Type B pancreatic cell (in vitro differentiated cells): ENCODE measurements at regions not wholly inside any gene's neighbourhood (a gene's known extent, or its start where the extent isn't known, plus 50 kb on each side); places are given as distances from the start of the nearest gene placed in this dataset.
"Not testable (repeated sequence)": the region's sequence is repeated elsewhere in the genome, so short reads cannot be mapped to it uniquely, and the experiment has no call there.

ENCODE experiments used
- DNase-seq: peaks from one replicate; pipeline ENCODE4 v3.0.0; 2021; ENCODE audit warnings: mixed read lengths; ENCODE audit not compliant: unreplicated experiment; ENCODE audit errors: extremely low spot score
- H3K27ac Mint-ChIP-seq: 2 replicates; pipeline ENCODE4 v1.8.0; 2021; ENCODE audit warnings: mild to moderate bottlenecking, mixed read lengths
- H3K27me3 Mint-ChIP-seq: 2 replicates; pipeline ENCODE4 v1.8.0; 2021; ENCODE audit warnings: mixed read lengths
- H3K36me3 Mint-ChIP-seq: 2 replicates; pipeline ENCODE4 v1.8.0; 2021; ENCODE audit warnings: mixed read lengths
- H3K4me1 Mint-ChIP-seq: one replicate; pipeline ENCODE4 v1.8.0; 2021; ENCODE audit warnings: mixed read lengths; ENCODE audit not compliant: unreplicated experiment
- H3K4me3 Mint-ChIP-seq: 2 replicates; pipeline ENCODE4 v1.8.0; 2021; ENCODE audit warnings: mild to moderate bottlenecking, mixed read lengths
- H3K9me3 Mint-ChIP-seq: 2 replicates; pipeline ENCODE4 v1.8.0; 2021; ENCODE audit warnings: mixed read lengths

- not testable (repeated sequence) for H3K9me3 Mint-ChIP-seq, H3K36me3 Mint-ChIP-seq, H3K27me3 Mint-ChIP-seq, H3K4me1 Mint-ChIP-seq, DNase-seq, H3K27ac Mint-ChIP-seq
- peak overlapping the region; percentile 77 for H3K4me3 Mint-ChIP-seq
Observed at GRCh38 chr17:30666838-30667656, 157.4 kb downstream of the CRLF3 start.

DNA sequence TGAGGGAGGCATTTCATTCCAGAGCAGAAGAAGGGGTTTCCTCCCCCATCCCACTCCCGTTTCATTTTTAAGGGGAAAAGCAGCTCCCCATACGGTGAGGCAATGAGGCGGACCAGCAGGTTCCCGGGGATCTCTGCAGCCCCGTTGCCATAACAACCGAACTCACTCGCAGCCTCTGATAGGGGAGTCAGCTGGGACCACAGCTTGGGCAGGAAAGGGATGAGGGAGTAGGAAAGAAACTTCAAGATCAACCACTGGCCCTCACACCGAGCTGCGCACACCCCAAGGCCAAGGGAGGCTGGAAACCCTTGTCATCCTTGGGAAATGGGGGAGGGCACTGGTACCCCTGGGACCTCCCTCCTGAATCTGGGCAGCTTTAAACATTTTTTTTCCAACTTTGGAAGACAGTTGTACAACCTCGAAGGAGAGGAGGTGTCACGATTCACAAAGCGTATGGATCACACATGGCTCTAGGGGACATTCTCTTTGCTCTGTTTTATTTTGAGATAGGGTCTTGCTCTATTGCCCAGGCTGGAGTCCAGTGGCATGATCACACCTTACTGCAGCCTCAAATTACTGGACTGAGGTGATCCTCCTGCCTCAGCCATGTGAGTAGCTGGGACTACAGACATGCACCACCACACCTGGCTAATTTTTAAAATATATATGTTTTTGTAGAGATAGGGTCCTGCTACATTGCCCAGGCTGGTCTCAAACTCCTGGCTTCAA lies 160.6 kb downstream of the CRLF3 start:
- not testable (repeated sequence) for H3K27ac Mint-ChIP-seq, H3K4me3 Mint-ChIP-seq, H3K36me3 Mint-ChIP-seq, DNase-seq, H3K4me1 Mint-ChIP-seq, H3K27me3 Mint-ChIP-seq, H3K9me3 Mint-ChIP-seq

- not testable (repeated sequence) for H3K4me1 Mint-ChIP-seq, DNase-seq, H3K27me3 Mint-ChIP-seq, H3K27ac Mint-ChIP-seq, H3K4me3 Mint-ChIP-seq, H3K9me3 Mint-ChIP-seq, H3K36me3 Mint-ChIP-seq
Observed at GRCh38 chr17:30657148-30657547, 167.3 kb downstream of the CRLF3 start.

DNA sequence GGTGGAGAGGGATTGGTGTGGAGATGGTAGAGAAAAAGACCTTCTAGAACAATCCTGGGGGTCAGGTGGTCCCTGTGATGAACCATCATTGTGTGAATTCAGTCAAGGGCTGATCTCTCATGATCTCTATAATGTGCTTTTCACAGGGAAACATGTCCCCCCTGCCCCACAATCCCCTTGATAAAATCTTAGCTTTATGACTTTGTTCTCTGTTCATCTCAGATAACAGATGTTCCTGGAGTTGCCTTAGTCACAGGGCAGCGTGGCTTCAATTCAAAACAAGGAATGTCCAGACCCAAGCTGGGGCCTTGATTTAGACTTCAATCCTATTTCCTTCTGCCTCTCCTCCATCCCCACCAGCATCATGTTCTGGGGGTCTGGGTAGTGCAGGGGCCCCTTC lies 171.5 kb downstream of the CRLF3 start:
- H3K4me1 Mint-ChIP-seq, H3K4me3 Mint-ChIP-seq, H3K27ac Mint-ChIP-seq, H3K36me3 Mint-ChIP-seq, DNase-seq, H3K27me3 Mint-ChIP-seq, H3K9me3 Mint-ChIP-seq: not testable (repeated sequence)

GRCh38 chr17:30650149-30650548 lies 172.9 kb downstream of the GOSR1 start:
- not testable (repeated sequence) for H3K4me1 Mint-ChIP-seq, H3K27ac Mint-ChIP-seq, H3K36me3 Mint-ChIP-seq, H3K9me3 Mint-ChIP-seq, DNase-seq, H3K27me3 Mint-ChIP-seq, H3K4me3 Mint-ChIP-seq

DNA sequence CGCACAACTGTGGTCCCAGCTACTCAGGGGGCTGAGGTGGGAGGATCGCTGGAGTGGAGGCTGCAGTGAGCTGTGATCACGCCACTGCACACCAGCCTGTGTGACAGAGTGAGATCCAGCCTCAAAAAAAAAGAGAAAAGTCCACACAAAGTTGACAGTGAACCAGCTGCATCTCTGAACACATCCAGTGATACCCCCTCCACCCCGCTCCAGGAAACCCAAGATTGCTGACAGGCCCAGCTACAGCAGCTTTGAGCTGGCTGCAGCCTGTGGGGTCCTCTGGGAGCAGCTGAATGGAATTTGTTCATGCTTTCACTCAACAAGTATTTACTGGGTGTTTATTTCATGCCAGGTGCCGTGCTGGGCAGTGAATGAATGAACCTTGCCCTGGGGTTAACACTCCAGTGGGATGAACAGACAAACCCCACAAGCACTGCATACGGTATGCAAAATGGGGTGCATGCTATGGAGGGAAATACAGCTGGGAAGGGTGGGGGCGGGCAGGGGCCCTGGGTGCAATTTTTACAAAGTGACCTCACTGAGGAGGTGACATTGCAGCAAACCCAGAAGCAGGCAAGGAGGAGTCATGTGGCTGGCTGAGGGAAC lies 170.9 kb downstream of the GOSR1 start:
- DNase-seq, H3K9me3 Mint-ChIP-seq, H3K27me3 Mint-ChIP-seq, H3K36me3 Mint-ChIP-seq, H3K4me3 Mint-ChIP-seq, H3K4me1 Mint-ChIP-seq, H3K27ac Mint-ChIP-seq: not testable (repeated sequence)

DNA sequence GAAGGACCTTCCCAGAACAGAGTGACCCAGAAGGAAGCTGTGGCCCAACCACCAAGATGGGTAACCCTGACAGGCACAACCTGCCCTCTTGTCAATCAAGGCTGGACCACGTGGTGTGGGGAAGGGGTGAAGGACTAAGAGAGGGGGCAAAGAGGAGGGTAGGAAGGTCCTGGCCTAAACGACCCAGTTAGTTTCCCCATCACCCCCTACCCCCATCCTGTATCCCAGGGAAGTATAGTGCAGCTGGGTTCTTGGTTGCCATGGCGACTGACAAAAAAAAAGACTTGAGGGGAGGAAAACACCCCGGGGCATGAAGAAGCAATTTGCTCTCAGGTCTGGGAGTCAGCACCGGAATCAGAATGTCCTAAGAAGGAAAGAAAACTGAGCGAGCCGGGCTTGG lies 168.7 kb downstream of the GOSR1 start:
- DNase-seq, H3K27me3 Mint-ChIP-seq, H3K9me3 Mint-ChIP-seq, H3K4me1 Mint-ChIP-seq, H3K27ac Mint-ChIP-seq, H3K36me3 Mint-ChIP-seq: not testable (repeated sequence)
- H3K4me3 Mint-ChIP-seq, result peak overlapping the region; percentile 47

GRCh38 chr17:30644713-30645112 lies 167.5 kb downstream of the GOSR1 start:
- H3K36me3 Mint-ChIP-seq, H3K9me3 Mint-ChIP-seq, H3K4me1 Mint-ChIP-seq, H3K4me3 Mint-ChIP-seq, H3K27ac Mint-ChIP-seq, DNase-seq, H3K27me3 Mint-ChIP-seq: not testable (repeated sequence)

- H3K36me3 Mint-ChIP-seq, H3K27me3 Mint-ChIP-seq, H3K4me1 Mint-ChIP-seq, H3K9me3 Mint-ChIP-seq, H3K27ac Mint-ChIP-seq, DNase-seq, H3K4me3 Mint-ChIP-seq: not testable (repeated sequence)
Observed at GRCh38 chr17:30644287-30644686, 167.1 kb downstream of the GOSR1 start.

DNA sequence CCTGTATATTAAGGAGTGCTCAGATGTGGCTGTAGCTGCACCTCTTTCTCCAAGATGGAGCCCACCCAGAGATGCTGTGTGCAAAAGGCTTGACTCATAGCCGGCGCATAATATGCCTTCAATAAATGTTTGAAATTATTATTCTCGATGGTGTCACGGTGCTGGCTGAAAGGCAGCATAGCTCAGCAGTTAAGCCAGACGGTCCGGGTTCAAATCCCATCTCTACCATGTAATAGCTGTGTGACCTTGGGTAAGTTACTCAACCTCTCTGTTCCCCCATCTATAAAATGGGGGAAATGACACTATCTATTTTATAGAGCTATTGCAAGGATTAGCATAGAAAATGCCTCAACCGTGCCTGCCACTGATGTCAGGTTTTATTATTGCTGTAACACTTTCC lies 164.2 kb downstream of the GOSR1 start:
- H3K27ac Mint-ChIP-seq, H3K4me3 Mint-ChIP-seq, H3K4me1 Mint-ChIP-seq, H3K36me3 Mint-ChIP-seq, H3K27me3 Mint-ChIP-seq, DNase-seq, H3K9me3 Mint-ChIP-seq: not testable (repeated sequence)

DNA sequence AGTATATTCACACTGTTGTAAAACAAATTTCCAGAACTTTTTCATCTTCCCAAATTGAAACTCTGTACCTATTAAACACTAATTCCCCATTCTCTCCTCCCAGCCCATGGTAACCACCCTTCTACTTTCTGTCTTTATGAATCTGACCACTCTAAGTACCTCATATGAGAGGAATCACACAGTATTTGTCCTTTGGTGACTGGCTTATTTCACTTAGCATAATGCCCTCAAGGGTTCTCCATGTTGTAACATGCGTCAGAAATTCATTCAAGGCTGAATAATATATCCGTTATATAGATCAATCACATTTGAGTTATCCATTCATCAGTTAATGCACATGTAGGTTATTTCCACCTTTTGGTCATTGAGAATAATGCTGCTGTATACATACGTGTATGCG lies 162.2 kb downstream of the GOSR1 start:
- not testable (repeated sequence) for H3K36me3 Mint-ChIP-seq, H3K4me1 Mint-ChIP-seq, H3K27ac Mint-ChIP-seq, DNase-seq, H3K4me3 Mint-ChIP-seq, H3K9me3 Mint-ChIP-seq, H3K27me3 Mint-ChIP-seq

DNA sequence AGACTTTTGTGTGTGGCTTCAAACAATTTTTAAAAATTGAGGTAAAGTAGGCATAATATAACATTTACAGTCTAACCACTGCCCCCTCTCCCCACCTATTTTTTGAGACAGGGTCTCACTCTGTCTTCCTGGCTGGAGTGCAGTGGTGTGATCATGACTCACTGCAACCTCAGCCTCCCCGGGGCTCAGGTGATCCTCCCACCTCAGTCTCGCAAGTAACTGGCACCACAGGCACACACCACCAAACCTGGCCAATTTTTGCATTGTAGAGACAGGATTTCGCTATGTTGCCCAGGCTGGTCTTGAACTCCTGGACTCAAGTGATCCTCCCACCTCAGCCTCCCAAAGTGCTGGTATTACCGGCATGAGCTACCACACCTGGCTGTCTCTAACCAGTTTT lies 161.8 kb downstream of the GOSR1 start:
- H3K9me3 Mint-ChIP-seq, H3K4me1 Mint-ChIP-seq, H3K27me3 Mint-ChIP-seq, H3K4me3 Mint-ChIP-seq, H3K27ac Mint-ChIP-seq, DNase-seq, H3K36me3 Mint-ChIP-seq: not testable (repeated sequence)

DNA sequence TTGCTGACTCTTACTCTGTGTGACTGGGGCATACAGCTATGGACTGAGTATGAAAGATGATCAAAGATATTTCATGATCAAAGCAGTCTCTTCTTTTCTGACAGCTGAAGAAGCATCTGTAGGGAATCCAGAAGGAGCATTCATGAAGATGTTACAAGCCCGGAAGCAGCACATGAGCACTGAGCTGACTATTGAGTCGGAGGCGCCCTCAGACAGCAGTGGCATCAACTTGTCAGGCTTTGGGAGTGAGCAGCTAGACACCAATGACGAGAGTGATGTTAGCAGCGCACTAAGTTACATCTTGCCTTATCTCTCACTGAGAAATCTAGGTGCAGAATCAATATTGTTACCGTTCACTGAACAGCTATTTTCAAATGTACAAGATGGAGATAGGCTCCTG lies 154.4 kb downstream of the GOSR1 start:
- not testable (repeated sequence) for H3K4me1 Mint-ChIP-seq, H3K27ac Mint-ChIP-seq, H3K4me3 Mint-ChIP-seq, DNase-seq, H3K36me3 Mint-ChIP-seq, H3K27me3 Mint-ChIP-seq, H3K9me3 Mint-ChIP-seq

DNA sequence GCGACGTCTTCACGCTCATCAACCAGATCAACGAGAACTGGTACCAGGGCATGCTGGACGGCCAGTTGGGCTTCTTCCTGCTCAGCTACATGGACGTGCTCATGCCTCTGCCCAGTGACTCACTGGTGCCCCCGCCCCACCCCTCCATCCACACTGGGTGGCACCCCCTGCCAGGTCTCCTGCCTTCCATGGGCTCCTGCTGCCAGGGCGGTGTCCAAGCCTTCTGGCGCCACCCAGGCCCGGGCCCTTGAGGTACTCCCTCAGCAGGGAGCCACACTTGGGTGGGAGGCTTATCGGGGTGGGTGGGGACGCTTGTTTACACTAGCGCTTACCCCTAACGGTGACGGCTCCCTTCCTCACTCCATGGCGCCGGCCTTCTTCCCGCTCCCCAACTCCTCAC lies 148.2 kb downstream of the GOSR1 start:
- not testable (repeated sequence) for H3K27ac Mint-ChIP-seq, H3K36me3 Mint-ChIP-seq, H3K4me1 Mint-ChIP-seq, DNase-seq, H3K27me3 Mint-ChIP-seq, H3K4me3 Mint-ChIP-seq, H3K9me3 Mint-ChIP-seq
